Loucy (cell line): ENCODE measurements at regions not wholly inside any gene's neighbourhood (a gene's known extent, or its start where the extent isn't known, plus 50 kb on each side); places are given as distances from the start of the nearest gene placed in this dataset.

Source experiments
- EZH2phosphoT487 ChIP-seq: fragments of 200-600 bp; IDR thresholded peaks from 2 replicates; pipeline ENCODE4 v1.6.1; 2018; ENCODE audit warnings: antibody characterized with exemption, mild to moderate bottlenecking, moderate library complexity, borderline replicate concordance
- TF ChIP-seq, protein P1 (sequence below): fragments of 200-600 bp; sonication (generic); conservative IDR thresholded peaks from 2 replicates; pipeline ENCODE4 v1.5.1; 2014; ENCODE audit warnings: mild to moderate bottlenecking, antibody characterized with exemption, low read length

DNA sequence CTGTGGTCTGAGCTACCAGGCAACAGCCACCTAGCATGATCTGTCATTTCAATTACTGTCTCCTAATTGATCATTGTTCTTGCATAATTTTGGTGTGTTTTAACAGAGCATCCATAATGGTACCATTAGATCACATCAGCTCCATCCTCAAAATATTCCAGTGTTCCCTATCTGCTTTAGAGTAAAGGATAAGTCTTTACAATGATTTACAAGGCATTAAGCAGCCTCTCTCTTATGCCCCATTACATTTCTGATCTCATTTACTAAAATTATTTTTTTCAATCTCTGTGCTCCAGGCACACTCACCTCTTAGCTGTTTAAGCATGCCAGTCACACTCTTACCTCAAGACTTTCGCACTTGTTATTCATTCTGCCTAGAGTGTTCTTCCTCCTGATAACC is 389.9 kb upstream of the PTPRD start:
- TF ChIP-seq EZH2phosphoT487: no peak
- TF ChIP-seq, protein P1, sequence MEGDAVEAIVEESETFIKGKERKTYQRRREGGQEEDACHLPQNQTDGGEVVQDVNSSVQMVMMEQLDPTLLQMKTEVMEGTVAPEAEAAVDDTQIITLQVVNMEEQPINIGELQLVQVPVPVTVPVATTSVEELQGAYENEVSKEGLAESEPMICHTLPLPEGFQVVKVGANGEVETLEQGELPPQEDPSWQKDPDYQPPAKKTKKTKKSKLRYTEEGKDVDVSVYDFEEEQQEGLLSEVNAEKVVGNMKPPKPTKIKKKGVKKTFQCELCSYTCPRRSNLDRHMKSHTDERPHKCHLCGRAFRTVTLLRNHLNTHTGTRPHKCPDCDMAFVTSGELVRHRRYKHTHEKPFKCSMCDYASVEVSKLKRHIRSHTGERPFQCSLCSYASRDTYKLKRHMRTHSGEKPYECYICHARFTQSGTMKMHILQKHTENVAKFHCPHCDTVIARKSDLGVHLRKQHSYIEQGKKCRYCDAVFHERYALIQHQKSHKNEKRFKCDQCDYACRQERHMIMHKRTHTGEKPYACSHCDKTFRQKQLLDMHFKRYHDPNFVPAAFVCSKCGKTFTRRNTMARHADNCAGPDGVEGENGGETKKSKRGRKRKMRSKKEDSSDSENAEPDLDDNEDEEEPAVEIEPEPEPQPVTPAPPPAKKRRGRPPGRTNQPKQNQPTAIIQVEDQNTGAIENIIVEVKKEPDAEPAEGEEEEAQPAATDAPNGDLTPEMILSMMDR: no peak
